CD14-positive monocyte (primary cell): ENCODE measurements at regions not wholly inside any gene's neighbourhood (a gene's known extent, or its start where the extent isn't known, plus 50 kb on each side); places are given as distances from the start of the nearest gene placed in this dataset.

Experiments used
- DNase-seq, 3 donors: peaks; one replicate each; pipeline ENCODE4 v3.0.0-alpha.2; 2011 to 2022
- H2AFZ ChIP-seq: 2 replicates; pipeline ENCODE4 v1.6.0; 2012; ENCODE audit warnings: mild to moderate bottlenecking, low read depth, low read length, inconsistent platforms; ENCODE audit not compliant: insufficient read depth, poor library complexity, severe bottlenecking
- H3K27ac ChIP-seq, 2 donors: 1 replicate in 1 of 2; 2 replicates in 1 of 2; pipeline ENCODE4 v1.5.1; 2012 to 2013; ENCODE audit warnings: low read length in 2 of 2, control low read depth in 1 of 2, inconsistent platforms in 1 of 2, low read depth in 1 of 2, mild to moderate bottlenecking in 1 of 2
- H3K27me3 ChIP-seq, 2 donors: one replicate each; pipeline versions ENCODE4 v1.6.0 to v1.6.1; 2011 to 2013; ENCODE audit warnings: low read length in 2 of 2; ENCODE audit not compliant: control insufficient read depth in 2 of 2, insufficient read depth in 2 of 2
- H3K36me3 ChIP-seq, 2 donors: replicated peaks in 1 of 2; 1 replicate in 1 of 2; 2 replicates in 1 of 2; pipeline versions ENCODE4 v1.5.1 to v1.6.1; 2012 to 2013; ENCODE audit warnings: low read length in 2 of 2, control low read depth in 1 of 2, inconsistent platforms in 1 of 2, mild to moderate bottlenecking in 1 of 2; ENCODE audit not compliant: insufficient read depth in 2 of 2, control insufficient read depth in 1 of 2
- H3K4me1 ChIP-seq, 2 donors: 1 replicate in 1 of 2; 2 replicates in 1 of 2; pipeline versions ENCODE4 v1.5.1 to v1.6.1; 2012 to 2013; ENCODE audit warnings: low read length in 2 of 2, control low read depth in 1 of 2, inconsistent platforms in 1 of 2, mild to moderate bottlenecking in 1 of 2, moderate library complexity in 1 of 2; ENCODE audit not compliant: insufficient read depth in 2 of 2, control insufficient read depth in 1 of 2
- H3K4me2 ChIP-seq: replicated peaks from 2 replicates; pipeline ENCODE3; 2012; ENCODE audit warnings: low read length, moderate library complexity, mild to moderate bottlenecking; ENCODE audit not compliant: poor library complexity, severe bottlenecking; ENCODE audit errors: extremely low read depth
- H3K4me3 ChIP-seq, 3 experiments: fragments of 200-600 bp in 1 of 3; sonication (generic) in 1 of 3; replicated peaks in 1 of 3; 1 replicate in 2 of 3; 2 replicates in 1 of 3; pipeline ENCODE4 v1.5.1; 2011 to 2013; ENCODE audit warnings: low read length in 3 of 3, mild to moderate bottlenecking in 3 of 3, control low read depth in 2 of 3, low read depth in 2 of 3, inconsistent platforms in 1 of 3, moderate library complexity in 1 of 3
- H3K79me2 ChIP-seq: 2 replicates; pipeline ENCODE4 v1.6.0; 2012; ENCODE audit warnings: mild to moderate bottlenecking, control low read depth, inconsistent platforms, low read length, moderate library complexity; ENCODE audit not compliant: insufficient read depth
- H3K9ac ChIP-seq: 2 replicates; pipeline ENCODE4 v1.6.0; 2017; ENCODE audit warnings: low read length, mild to moderate bottlenecking; ENCODE audit not compliant: insufficient read depth, poor library complexity, severe bottlenecking
- H3K9me3 ChIP-seq, 2 donors: replicated peaks in 1 of 2; 1 replicate in 1 of 2; 2 replicates in 1 of 2; pipeline versions ENCODE4 v1.5.1 to v1.6.1; 2012 to 2013; ENCODE audit warnings: low read length in 2 of 2, control low read depth in 1 of 2; ENCODE audit not compliant: control insufficient read depth in 1 of 2, insufficient read depth in 1 of 2
- H4K20me1 ChIP-seq: 2 replicates; pipeline ENCODE4 v1.6.0; 2012; ENCODE audit warnings: mild to moderate bottlenecking, low read length, control low read depth, moderate library complexity; ENCODE audit not compliant: insufficient read depth
- H3K27ac Mint-ChIP-seq, 7 donors: one replicate each; pipeline ENCODE4 v1.8.0; 2020; ENCODE audit warnings: mild to moderate bottlenecking in 7 of 7, mixed read lengths in 7 of 7, moderate library complexity in 6 of 7, inconsistent platforms in 2 of 7
- H3K27me3 Mint-ChIP-seq, 3 donors: one replicate each; pipeline ENCODE4 v1.8.0; 2021 to 2022; ENCODE audit warnings: low read depth in 3 of 3, mild to moderate bottlenecking in 3 of 3, mixed read lengths in 3 of 3, moderate library complexity in 3 of 3, inconsistent platforms in 1 of 3
- H3K36me3 Mint-ChIP-seq, 2 donors: one replicate each; pipeline ENCODE4 v1.8.0; 2020; ENCODE audit warnings: mixed read lengths in 2 of 2, inconsistent platforms in 1 of 2, mild to moderate bottlenecking in 1 of 2
- H3K4me1 Mint-ChIP-seq: one replicate; pipeline ENCODE4 v1.8.0; 2020; ENCODE audit warnings: mild to moderate bottlenecking, mixed read lengths
- H3K4me3 Mint-ChIP-seq, 2 donors: one replicate each; pipeline ENCODE4 v1.8.0; 2020; ENCODE audit warnings: mild to moderate bottlenecking in 2 of 2, mixed read lengths in 2 of 2, moderate library complexity in 1 of 2
- H3K9me3 Mint-ChIP-seq, 7 donors: one replicate each; pipeline ENCODE4 v1.8.0; 2020 to 2022; ENCODE audit warnings: mixed read lengths in 7 of 7, mild to moderate bottlenecking in 6 of 7, moderate library complexity in 6 of 7, inconsistent platforms in 2 of 7
- intact Hi-C, 2 donors: fragments of 100-400 bp; cut with micrococcal nuclease; formaldehyde crosslinking; loops; one replicate each; pipeline versions ENCODE4 v1.15.0 to v1.15.1; 2023
- TF ChIP-seq, protein P1 (sequence below): fragments of 200-600 bp; IDR thresholded peaks from one replicate; pipeline ENCODE4 v1.8.0; 2022; ENCODE audit warnings: antibody characterized with exemption, mild to moderate bottlenecking

DNA sequence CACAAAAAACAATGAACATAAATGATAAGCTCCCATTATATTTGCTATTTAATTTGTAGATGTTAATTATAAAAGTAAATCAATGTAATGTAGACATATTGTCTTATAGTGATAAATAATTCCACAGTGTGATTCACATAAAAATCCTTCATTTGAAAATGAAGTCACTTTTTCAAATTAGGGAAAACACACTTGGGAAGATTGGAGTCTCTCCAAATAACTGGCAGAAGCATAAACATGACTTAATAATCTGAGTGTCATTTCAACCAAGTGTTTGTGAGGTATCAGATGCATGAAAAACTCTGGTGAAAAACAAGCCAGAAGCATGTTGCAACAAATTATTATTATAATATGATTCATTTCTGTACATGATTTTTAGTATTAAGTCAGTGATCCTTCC lies 102.2 kb downstream of the CETN3 start:
- no peak overlapping the region for H3K4me2 ChIP-seq
- Mint-ChIP-seq H3K4me3 (no peak overlapping the region), H3K27me3 (peaks cover 0 to 2% (median 1%) of the 10 kb centered on the region in 3 donors), H3K4me1 (no peaks in the 10 kb centered on the region), H3K9me3 (peaks cover 0 to 2% (median 0%) of the 10 kb centered on the region in 7 donors), H3K27ac (no peak overlapping the region), H3K36me3 (no peaks in the 10 kb centered on the region)
- TF ChIP-seq, protein P1, sequence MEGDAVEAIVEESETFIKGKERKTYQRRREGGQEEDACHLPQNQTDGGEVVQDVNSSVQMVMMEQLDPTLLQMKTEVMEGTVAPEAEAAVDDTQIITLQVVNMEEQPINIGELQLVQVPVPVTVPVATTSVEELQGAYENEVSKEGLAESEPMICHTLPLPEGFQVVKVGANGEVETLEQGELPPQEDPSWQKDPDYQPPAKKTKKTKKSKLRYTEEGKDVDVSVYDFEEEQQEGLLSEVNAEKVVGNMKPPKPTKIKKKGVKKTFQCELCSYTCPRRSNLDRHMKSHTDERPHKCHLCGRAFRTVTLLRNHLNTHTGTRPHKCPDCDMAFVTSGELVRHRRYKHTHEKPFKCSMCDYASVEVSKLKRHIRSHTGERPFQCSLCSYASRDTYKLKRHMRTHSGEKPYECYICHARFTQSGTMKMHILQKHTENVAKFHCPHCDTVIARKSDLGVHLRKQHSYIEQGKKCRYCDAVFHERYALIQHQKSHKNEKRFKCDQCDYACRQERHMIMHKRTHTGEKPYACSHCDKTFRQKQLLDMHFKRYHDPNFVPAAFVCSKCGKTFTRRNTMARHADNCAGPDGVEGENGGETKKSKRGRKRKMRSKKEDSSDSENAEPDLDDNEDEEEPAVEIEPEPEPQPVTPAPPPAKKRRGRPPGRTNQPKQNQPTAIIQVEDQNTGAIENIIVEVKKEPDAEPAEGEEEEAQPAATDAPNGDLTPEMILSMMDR = no peak
- H4K20me1 ChIP-seq = no peaks in the 10 kb centered on the region
- no peak for DNase-seq
- H3K9ac ChIP-seq = no peak overlapping the region
- no peak overlapping the region for H3K4me3 ChIP-seq
- no peaks in the 10 kb centered on the region for H3K9me3 ChIP-seq
- intact Hi-C loops = no loop called here
- no peaks in the 10 kb centered on the region for H3K79me2 ChIP-seq
- H2AFZ ChIP-seq = no peak overlapping the region
- H3K27ac ChIP-seq = no peak overlapping the region
- no peaks in the 10 kb centered on the region for H3K4me1 ChIP-seq
- H3K27me3 ChIP-seq = no peaks in the 10 kb centered on the region
- no peaks in the 10 kb centered on the region for H3K36me3 ChIP-seq

DNA sequence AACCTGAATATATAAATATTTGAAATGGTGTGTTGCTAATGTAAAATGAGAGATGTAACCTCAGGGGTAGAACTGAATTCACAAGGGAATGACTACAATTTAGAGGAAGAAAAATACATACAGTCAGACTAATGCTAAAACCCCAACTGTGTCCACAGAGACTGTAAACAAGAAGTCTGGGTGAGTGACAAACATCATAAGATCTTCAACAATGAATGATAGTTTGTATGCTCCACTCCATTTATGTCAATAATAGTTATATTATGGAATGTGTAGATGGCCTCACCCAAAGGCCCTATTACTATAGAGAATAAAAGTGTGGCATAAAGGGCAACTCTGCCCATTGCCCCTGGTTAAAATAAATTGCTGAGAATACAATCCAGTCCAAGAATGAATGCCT lies 102.9 kb downstream of the CETN3 start:
- Mint-ChIP-seq H3K4me1 (no peaks in the 10 kb centered on the region), H3K27me3 (peaks cover 0 to 2% (median 0%) of the 10 kb centered on the region in 3 donors), H3K27ac (no peak overlapping the region), H3K36me3 (no peaks in the 10 kb centered on the region), H3K4me3 (no peak overlapping the region), H3K9me3 (peaks cover 0 to 2% (median 0%) of the 10 kb centered on the region in 7 donors)
- H3K9ac ChIP-seq = no peak overlapping the region
- no peaks in the 10 kb centered on the region for H3K27me3 ChIP-seq
- intact Hi-C loops = no loop called here
- no peaks in the 10 kb centered on the region for H3K9me3 ChIP-seq
- no peak overlapping the region for H3K4me2 ChIP-seq
- H3K36me3 ChIP-seq = no peaks in the 10 kb centered on the region
- DNase-seq = no peak
- TF ChIP-seq, protein P1 = no peak
- H3K27ac ChIP-seq = no peak overlapping the region
- no peak overlapping the region for H2AFZ ChIP-seq
- no peaks in the 10 kb centered on the region for H3K79me2 ChIP-seq
- H3K4me3 ChIP-seq = no peak overlapping the region
- H4K20me1 ChIP-seq = no peaks in the 10 kb centered on the region
- H3K4me1 ChIP-seq = no peaks in the 10 kb centered on the region
